ENCODE measurements at regions not wholly inside any gene's neighbourhood (a gene's known extent, or its start where the extent isn't known, plus 50 kb on each side); places are given as distances from the start of the nearest gene placed in this dataset.

GRCh38 chr18:29018976-29019375, 842.0 kb upstream of the CDH2 start:
- Histone ChIP-seq H3K36me3 (ENCODE audit: control insufficient read depth, insufficient read depth, low read length) (no peaks in the 10 kb centered on the region), H3K4me3 (ENCODE audit: low read depth, low read length) (no peak overlapping the region), H3K27me3 (ENCODE audit: control insufficient read depth, insufficient read depth, low read length) (no peaks in the 10 kb centered on the region)
- TF ChIP-seq, protein P1, sequence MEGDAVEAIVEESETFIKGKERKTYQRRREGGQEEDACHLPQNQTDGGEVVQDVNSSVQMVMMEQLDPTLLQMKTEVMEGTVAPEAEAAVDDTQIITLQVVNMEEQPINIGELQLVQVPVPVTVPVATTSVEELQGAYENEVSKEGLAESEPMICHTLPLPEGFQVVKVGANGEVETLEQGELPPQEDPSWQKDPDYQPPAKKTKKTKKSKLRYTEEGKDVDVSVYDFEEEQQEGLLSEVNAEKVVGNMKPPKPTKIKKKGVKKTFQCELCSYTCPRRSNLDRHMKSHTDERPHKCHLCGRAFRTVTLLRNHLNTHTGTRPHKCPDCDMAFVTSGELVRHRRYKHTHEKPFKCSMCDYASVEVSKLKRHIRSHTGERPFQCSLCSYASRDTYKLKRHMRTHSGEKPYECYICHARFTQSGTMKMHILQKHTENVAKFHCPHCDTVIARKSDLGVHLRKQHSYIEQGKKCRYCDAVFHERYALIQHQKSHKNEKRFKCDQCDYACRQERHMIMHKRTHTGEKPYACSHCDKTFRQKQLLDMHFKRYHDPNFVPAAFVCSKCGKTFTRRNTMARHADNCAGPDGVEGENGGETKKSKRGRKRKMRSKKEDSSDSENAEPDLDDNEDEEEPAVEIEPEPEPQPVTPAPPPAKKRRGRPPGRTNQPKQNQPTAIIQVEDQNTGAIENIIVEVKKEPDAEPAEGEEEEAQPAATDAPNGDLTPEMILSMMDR (IDR thresholded peaks at IDR 0.05; ENCODE audit: insufficient read depth, low read length, poor library complexity, severe bottlenecking) = no peak
- DNase-seq (ENCODE audit: low read depth) = no peak

DNA sequence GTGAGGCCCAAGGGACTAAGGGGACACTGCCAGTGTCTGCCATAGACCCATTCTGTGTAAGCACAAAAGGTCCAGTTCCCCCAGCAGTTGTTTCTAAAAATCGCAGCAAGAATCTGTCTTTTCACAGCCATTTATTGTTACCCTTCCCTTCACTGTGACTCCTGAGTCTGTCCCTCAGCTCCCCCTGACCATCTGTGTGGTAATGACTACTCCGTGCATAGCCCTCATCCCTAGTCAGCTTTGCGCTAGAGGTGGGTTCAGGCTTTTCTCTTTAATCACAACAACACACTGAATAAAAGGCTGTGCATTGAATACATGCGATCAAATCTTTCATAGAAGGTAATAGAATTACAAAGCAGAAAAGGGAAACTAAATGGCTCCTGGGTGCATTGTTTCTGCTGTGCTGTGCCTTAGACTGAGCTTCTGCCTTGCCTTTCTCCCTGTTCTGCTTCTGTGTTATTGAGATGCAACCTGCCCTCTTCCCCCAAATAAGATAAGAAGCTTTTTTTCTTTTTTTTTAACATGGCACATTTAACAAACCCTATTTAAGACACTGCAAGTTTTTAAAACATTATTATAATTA, 836.0 kb upstream of the CDH2 start:
- TF ChIP-seq, protein P1 (IDR thresholded peaks at IDR 0.05; ENCODE audit: insufficient read depth, low read length, poor library complexity, severe bottlenecking) = no peak
- no peaks in the 10 kb centered on the region for H3K36me3 ChIP-seq (ENCODE audit: control insufficient read depth, insufficient read depth, low read length)
- no peaks in the 10 kb centered on the region for H3K27me3 ChIP-seq (ENCODE audit: control insufficient read depth, insufficient read depth, low read length)
- H3K4me3 ChIP-seq (ENCODE audit: low read depth, low read length) = no peak overlapping the region
- DNase-seq (ENCODE audit: low read depth) = no peak

- TF ChIP-seq, protein P1 (IDR thresholded peaks at IDR 0.05; ENCODE audit: insufficient read depth, low read length, poor library complexity, severe bottlenecking) = no peak
- Histone ChIP-seq H3K27me3 (ENCODE audit: control insufficient read depth, insufficient read depth, low read length) (no peaks in the 10 kb centered on the region), H3K4me3 (ENCODE audit: low read depth, low read length) (no peak overlapping the region), H3K36me3 (ENCODE audit: control insufficient read depth, insufficient read depth, low read length) (no peaks in the 10 kb centered on the region)
- DNase-seq (ENCODE audit: low read depth) = no peak
These were observed 835.4 kb upstream of the CDH2 start for GRCh38 chr18:29012364-29012763.

DNA sequence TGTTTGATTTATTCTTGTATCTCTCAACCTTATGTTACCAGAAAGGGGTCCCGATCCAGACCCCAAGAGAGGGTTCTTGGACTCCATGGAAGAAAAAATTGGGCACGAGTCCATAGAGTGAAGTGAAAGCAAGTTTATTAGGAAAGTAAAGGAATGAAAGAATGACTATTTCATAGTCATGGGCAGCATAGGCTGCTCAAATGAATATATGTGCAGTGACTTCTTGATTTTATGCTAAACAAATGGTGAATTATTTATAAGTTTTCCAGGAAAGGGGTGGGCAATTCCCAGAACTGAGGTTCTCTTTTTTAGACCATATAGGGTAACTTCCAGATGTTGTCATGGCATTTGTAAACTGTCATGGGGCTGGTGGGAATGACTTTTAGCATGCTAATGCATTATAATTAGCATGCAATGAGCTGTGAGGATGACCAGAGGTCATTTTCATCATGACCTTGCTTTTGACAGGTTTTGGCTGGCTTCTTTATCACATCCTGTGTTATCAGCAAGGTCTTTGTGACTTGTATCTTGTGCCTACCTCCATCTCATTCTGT, 832.4 kb upstream of the CDH2 start:
- H3K27me3 ChIP-seq (ENCODE audit: control insufficient read depth, insufficient read depth, low read length) = no peaks in the 10 kb centered on the region

GRCh38 chr18:29008809-29009208, 831.9 kb upstream of the CDH2 start:
- no peak for DNase-seq (ENCODE audit: low read depth)
- no peaks in the 10 kb centered on the region for H3K27me3 ChIP-seq (ENCODE audit: control insufficient read depth, insufficient read depth, low read length)
- no peaks in the 10 kb centered on the region for H3K36me3 ChIP-seq (ENCODE audit: control insufficient read depth, insufficient read depth, low read length)
- TF ChIP-seq, protein P1 (IDR thresholded peaks at IDR 0.05; ENCODE audit: insufficient read depth, low read length, poor library complexity, severe bottlenecking) = no peak
- no peak overlapping the region for H3K4me3 ChIP-seq (ENCODE audit: low read depth, low read length)

More for the DNA sequence above, 832.4 kb upstream of the CDH2 start:
- TF ChIP-seq, protein P1 (IDR thresholded peaks at IDR 0.05; ENCODE audit: insufficient read depth, low read length, poor library complexity, severe bottlenecking) = no peak
- no peak for DNase-seq (ENCODE audit: low read depth)
- Histone ChIP-seq H3K4me3 (ENCODE audit: low read depth, low read length) (no peak overlapping the region), H3K36me3 (ENCODE audit: control insufficient read depth, insufficient read depth, low read length) (no peaks in the 10 kb centered on the region)
